GM18507 (cell line): ENCODE measurements at regions not wholly inside any gene's neighbourhood (a gene's known extent, or its start where the extent isn't known, plus 50 kb on each side); places are given as distances from the start of the nearest gene placed in this dataset.

Experiments
- DNase-seq: peaks from one replicate; pipeline ENCODE4 v3.0.0; 2011; ENCODE audit warnings: low read depth; ENCODE audit not compliant: insufficient read length; ENCODE audit errors: extremely low spot score
- FAIRE-seq: peaks from 2 replicates; lab custom pipeline; 2011; peaks lifted over from hg19 to GRCh38; lab: Jason Lieb, UNC

DNA sequence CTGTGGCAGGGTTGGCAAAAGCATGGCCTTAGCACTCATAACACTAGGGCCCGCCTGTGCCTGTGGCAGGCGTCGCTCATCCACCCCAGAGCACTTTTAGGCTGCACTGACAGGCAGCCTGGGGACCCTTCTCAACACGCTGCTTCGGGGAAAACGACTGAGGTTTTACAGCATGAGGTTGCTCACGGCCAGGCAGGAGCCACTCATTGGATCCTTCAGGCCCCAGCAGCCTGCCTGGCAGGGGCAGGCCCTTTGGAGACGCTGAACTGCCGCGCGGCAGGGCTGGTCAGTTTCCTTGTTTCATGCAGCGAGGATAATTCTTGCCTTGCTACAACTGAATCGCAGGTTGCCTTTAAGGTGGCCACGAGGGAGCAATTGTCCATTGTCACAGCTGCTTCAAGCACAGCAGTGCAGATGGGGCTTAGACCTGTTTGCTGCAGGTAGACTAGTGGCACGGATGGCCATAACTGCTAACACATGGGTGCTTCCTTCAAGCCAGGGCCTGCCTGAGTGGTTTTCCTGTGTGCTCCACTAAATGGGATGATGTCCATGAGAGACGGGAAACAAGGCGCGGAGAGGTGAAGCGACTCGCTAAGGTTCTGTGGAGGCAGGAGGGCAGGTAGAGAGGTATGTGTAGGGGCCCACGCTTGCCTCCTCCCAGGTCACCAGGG is 49.9 kb upstream of the HS6ST1 start:
- DNase-seq (no peak), FAIRE-seq (no peak)

GRCh38 chr2:128369108-128369555 is 50.5 kb upstream of the HS6ST1 start:
- no peak for DNase-seq
- FAIRE-seq, result no peak

DNA sequence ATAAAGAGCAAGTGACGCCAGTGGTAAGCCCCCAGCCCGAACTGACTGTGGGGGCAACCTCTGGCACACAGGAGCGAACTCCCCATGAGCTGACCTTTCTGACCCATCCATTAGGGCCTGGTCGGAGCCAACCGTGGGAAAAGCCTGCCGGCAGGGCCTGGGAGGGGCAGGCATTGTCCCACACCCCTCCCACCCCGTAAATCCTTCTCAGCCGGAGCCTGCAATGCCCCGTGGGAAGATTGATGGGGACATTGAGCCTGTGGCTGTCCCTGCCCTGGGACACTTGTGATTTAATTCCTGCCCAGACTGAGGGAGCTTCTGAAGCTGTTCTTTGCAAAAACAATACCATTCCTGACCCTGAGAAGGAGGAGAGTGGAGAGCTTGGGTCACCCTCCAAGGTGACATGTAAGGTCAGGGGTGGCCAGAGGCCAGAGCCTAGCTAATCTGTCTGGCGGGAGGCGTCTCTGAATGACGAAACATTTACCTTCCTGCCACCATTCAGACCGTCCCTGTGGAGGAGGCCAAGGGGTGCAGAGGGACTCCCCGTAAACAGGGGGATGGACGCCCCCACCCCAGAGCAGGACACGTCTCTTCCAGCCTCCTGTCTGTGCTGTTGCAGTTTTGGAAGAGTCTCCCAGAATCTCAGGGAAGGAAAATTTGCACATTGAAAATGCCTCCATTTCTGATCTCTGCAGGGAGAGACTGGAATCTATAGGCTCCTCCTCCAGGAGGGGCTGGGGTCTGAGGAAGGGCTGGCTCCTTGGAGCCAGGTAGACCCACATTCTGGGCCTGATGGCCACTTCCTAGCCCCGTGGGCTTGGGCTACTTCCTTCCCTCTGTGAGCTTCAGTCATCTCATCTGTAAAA is 51.2 kb upstream of the HS6ST1 start:
- DNase-seq (no peak), FAIRE-seq (no peak)

- no peak for FAIRE-seq
- no peak for DNase-seq
Measured at GRCh38 chr2:128370468-128371247, 52.0 kb upstream of the HS6ST1 start.

GRCh38 chr2:128371248-128371630 is 52.6 kb upstream of the HS6ST1 start:
- DNase-seq, result no peak
- no peak for FAIRE-seq

GRCh38 chr2:128371648-128372345 is 53.1 kb upstream of the HS6ST1 start:
- no peak for DNase-seq
- no peak for FAIRE-seq

GRCh38 chr2:128372621-128373341 is 54.1 kb upstream of the HS6ST1 start:
- DNase-seq (no peak), FAIRE-seq (no peak)

DNA sequence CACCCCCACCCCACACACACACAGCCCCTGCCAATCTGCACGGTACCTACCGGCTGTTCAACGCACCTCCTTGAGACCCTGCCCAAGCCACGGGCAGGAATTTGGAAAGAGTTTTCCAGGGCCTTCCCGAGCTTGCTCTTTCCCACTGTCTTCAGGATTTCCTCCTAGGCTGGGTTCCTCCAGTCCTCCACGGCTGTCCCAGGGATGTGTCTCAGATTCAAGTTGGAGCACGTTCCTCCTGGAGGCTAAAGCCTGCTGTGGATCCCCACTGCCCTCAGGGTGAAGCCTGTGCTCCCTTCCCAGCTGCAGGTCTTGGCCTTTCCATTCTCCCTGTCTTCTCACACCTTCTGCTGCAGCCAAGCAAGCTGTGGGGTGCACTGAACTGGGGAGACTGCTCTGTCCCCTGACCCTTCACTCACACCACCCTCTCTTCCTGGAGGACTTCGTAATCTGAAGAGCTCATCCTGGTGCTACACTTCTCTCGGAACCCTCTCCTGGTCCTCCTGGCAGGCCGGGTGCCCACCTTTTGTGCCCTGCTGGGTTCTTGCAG is 54.9 kb upstream of the HS6ST1 start:
- DNase-seq (no peak), FAIRE-seq (no peak)

- DNase-seq (no peak), FAIRE-seq (no peak)
Measured at GRCh38 chr2:128374001-128374710, 55.5 kb upstream of the HS6ST1 start.

DNA sequence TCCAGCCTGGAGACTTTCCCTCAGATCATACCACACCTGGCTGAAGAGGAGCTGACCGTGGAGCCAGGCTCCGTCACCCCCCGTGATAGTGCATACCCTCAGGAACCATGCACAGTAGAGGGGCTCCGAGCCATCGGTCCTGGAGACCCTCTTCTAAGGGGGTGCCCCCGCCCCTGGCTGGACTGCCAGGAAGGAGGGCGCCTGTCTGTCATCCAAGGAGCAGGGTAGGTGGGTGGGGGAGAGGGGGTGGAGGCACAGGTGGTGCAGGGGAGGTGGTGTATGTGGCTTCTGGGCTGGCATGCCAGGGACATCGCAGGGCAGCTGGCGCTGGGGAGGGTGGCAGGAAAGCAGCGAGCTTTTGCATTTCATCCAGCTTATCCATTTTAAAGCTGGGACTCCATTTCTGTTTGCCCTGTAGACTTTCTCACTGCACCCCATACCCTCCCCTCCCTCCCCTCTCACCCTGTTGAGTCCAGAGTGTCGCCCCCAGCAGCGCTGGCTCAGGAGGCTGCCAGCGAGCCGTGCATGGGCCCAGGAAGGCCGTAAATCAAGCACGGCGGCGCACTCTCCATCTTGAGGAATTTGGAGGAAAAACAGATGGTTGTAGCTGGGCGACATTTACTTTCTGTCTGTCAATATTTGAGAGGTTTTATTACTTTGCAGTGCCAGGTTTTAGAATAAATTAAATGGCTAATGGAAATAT is 56.2 kb upstream of the HS6ST1 start:
- FAIRE-seq (no peak), DNase-seq (no peak)

GRCh38 chr2:128375454-128375853 is 56.8 kb upstream of the HS6ST1 start:
- no peak for FAIRE-seq
- no peak for DNase-seq

DNA sequence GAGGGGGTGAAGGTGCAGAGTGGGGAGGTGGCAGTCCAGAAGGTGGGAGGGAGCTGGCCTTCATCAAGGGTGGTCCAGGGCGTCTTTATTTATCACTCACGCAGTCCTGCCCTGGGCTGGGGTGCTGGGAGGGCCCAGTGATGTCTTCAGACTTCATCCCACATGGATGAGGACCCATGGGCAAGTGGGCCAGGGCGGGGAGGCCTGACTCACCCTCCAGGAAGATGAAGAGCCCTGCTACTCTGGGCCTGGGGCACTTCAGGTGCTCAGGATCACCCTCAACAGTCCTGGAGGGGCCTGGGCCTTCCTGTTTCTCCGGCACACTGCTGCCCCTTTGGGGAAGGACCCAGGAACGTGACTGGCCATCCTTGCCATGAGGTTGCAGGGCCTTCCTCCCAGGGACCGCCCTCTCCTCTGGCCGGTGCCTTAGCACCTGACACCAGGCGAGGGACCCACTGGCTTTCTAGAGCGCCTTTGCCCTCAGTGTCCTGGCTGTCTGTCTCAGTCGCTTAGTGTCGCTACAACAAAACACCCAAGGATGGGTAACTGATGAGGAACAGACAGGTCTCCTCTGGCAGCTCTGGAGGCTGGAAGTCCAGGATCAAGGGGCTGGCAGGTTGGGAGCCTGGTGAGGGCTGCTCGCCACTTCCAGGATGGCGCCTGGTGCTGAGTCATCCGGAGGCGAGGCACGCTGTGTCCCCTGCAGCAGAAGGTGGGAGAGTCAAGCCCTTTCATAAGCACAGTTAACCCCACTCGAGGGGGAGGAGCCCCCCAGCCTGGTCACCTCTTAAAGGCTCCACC is 57.8 kb upstream of the HS6ST1 start:
- DNase-seq, result no peak

DNA sequence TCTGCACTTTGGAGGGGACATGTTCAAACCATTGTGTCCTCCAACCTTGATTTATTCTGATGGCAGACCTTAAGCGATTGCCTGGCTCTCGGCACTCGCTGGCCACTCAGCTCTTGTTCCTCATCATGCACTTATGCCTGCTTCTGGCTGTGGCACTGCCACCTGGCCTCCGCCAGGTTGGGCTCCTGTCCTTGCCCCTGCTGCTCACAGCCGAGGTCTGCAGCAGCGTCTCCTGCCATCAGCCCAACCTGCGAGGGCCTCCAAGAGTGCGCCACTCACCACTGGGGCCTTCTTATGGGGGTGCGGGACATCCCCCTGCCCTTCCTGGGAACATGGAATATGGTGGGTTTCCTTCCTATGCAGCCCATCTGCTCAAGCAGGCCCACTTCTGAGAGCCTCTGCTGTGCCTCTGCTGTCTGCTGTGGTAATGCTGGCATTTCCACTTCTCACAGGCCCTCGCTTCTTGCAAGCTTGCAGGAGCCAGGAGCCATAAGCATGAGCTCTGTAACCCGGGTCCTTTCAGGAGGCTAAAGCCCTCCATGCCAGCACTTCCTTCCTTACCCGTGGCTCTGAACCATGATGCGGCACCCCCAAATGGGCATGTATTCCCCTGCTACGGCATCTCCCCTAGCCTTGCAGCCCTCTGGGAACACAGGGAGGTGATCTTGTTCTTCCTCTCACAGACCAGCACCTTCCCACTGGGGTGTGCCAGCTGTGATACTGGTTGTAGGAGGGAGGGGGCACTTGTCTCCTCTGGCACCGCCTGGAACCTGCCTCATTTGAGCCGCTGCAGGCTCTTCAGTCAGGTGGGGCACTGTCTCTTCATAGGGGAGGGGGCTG is 58.6 kb upstream of the HS6ST1 start:
- FAIRE-seq (no peak), DNase-seq (no peak)

More for the DNA sequence above, 57.8 kb upstream of the HS6ST1 start:
- no peak for FAIRE-seq

- DNase-seq, result no peak
- no peak for FAIRE-seq
Measured at GRCh38 chr2:128378231-128379020, 59.8 kb upstream of the HS6ST1 start.
